ENCODE measurements at regions not wholly inside any gene's neighbourhood (a gene's known extent, or its start where the extent isn't known, plus 50 kb on each side); places are given as distances from the start of the nearest gene placed in this dataset.

GRCh38 chr1:208308221-208308620 lies 64.0 kb upstream of the PLXNA2 start:
- TF ChIP-seq TAF1 (IDR thresholded peaks at IDR 0.05; ENCODE audit: borderline replicate concordance, low read depth, low read length), result no peak
- no peak for TF ChIP-seq POLR2AphosphoS5 (IDR thresholded peaks at IDR 0.05; ENCODE audit: low read depth, low read length)
- no peak for TF ChIP-seq POLR2A (IDR thresholded peaks at IDR 0.05; ENCODE audit: low read depth, low read length)

Measured in GM12892 (cell line).